T-helper 2 cell treated with Interferon-gamma antibody and Interleukin-4, amounts not matched to agents 5 μg/mL and 100 μg/mL, for 36 hours (primary cell): ENCODE measurements at regions not wholly inside any gene's neighbourhood (a gene's known extent, or its start where the extent isn't known, plus 50 kb on each side); places are given as distances from the start of the nearest gene placed in this dataset.
"Not testable (repeated sequence)": the region's sequence is repeated elsewhere in the genome, so short reads cannot be mapped to it uniquely, and the experiment has no call there.

Source experiments
- DNase-seq: peaks from one replicate; pipeline ENCODE4 v3.0.0; 2021; ENCODE audit warnings: low spot score
- H3K27ac Mint-ChIP-seq: one replicate; pipeline ENCODE4 v1.8.0; 2021; ENCODE audit warnings: mild to moderate bottlenecking, mixed read lengths
- H3K27me3 Mint-ChIP-seq: one replicate; pipeline ENCODE4 v1.8.0; 2021; ENCODE audit warnings: low read depth, mixed read lengths
- H3K36me3 Mint-ChIP-seq: one replicate; pipeline ENCODE4 v1.8.0; 2021; ENCODE audit warnings: low read depth, mixed read lengths
- H3K4me1 Mint-ChIP-seq: one replicate; pipeline ENCODE4 v1.8.0; 2021; ENCODE audit warnings: low read depth, mixed read lengths
- H3K4me3 Mint-ChIP-seq: one replicate; pipeline ENCODE4 v1.8.0; 2022; ENCODE audit warnings: mild to moderate bottlenecking, moderate library complexity, mixed read lengths
- H3K9me3 Mint-ChIP-seq: one replicate; pipeline ENCODE4 v1.8.0; 2021; ENCODE audit warnings: mixed read lengths

- no peaks in the 10 kb centered on the region for H3K36me3 Mint-ChIP-seq
- peak overlapping the region; percentile 13 for H3K4me3 Mint-ChIP-seq
- H3K9me3 Mint-ChIP-seq, result peaks cover 4% of the 10 kb centered on the region
- DNase-seq, result no peak
- peaks cover 2% of the 10 kb centered on the region for H3K27me3 Mint-ChIP-seq
- peaks cover 9% of the 10 kb centered on the region for H3K4me1 Mint-ChIP-seq
- no peak overlapping the region for H3K27ac Mint-ChIP-seq
Observed at GRCh38 chr13:27353708-27354107, 70.7 kb upstream of the GTF3A start.

GRCh38 chr13:27354379-27354778 lies 70.0 kb upstream of the GTF3A start:
- Mint-ChIP-seq H3K4me3 (no peak overlapping the region), H3K27ac (no peak overlapping the region), H3K9me3 (peaks cover 4% of the 10 kb centered on the region), H3K4me1 (peaks cover 9% of the 10 kb centered on the region), H3K36me3 (no peaks in the 10 kb centered on the region), H3K27me3 (peaks cover 2% of the 10 kb centered on the region)
- DNase-seq, result no peak

GRCh38 chr13:27355894-27356293 lies 68.5 kb upstream of the GTF3A start:
- Mint-ChIP-seq H3K4me1 (peaks cover 9% of the 10 kb centered on the region), H3K27me3 (peaks cover 10% of the 10 kb centered on the region), H3K9me3 (no peaks in the 10 kb centered on the region), H3K4me3 (no peak overlapping the region), H3K27ac (no peak overlapping the region), H3K36me3 (no peaks in the 10 kb centered on the region)
- DNase-seq, result no peak

- H3K27ac Mint-ChIP-seq, result no peak overlapping the region
- no peaks in the 10 kb centered on the region for H3K9me3 Mint-ChIP-seq
- DNase-seq, result no peak
- H3K27me3 Mint-ChIP-seq, result peaks cover 21% of the 10 kb centered on the region
- H3K36me3 Mint-ChIP-seq, result no peaks in the 10 kb centered on the region
- no peak overlapping the region for H3K4me3 Mint-ChIP-seq
- H3K4me1 Mint-ChIP-seq, result peaks cover 6% of the 10 kb centered on the region
Observed at GRCh38 chr13:27358420-27358819, 66.0 kb upstream of the GTF3A start.

GRCh38 chr13:27359199-27359821 lies 65.1 kb upstream of the GTF3A start:
- Mint-ChIP-seq H3K4me1 (peaks cover 5% of the 10 kb centered on the region), H3K27me3 (peaks cover 24% of the 10 kb centered on the region), H3K4me3 (no peak overlapping the region), H3K36me3 (no peaks in the 10 kb centered on the region), H3K9me3 (no peaks in the 10 kb centered on the region), H3K27ac (no peak overlapping the region)
- DNase-seq, result peak; percentile 38

- no peak for DNase-seq
- Mint-ChIP-seq H3K27me3 (peaks cover 29% of the 10 kb centered on the region), H3K36me3 (no peaks in the 10 kb centered on the region), H3K4me1 (peaks cover 5% of the 10 kb centered on the region), H3K27ac (no peak overlapping the region), H3K4me3 (no peak overlapping the region), H3K9me3 (no peaks in the 10 kb centered on the region)
Observed at GRCh38 chr13:27360562-27360961, 63.9 kb upstream of the GTF3A start.

- Mint-ChIP-seq H3K4me3 (peak overlapping the region; percentile 44), H3K9me3 (no peaks in the 10 kb centered on the region), H3K27me3 (peaks cover 36% of the 10 kb centered on the region), H3K36me3 (no peaks in the 10 kb centered on the region), H3K4me1 (peaks cover 5% of the 10 kb centered on the region), H3K27ac (no peak overlapping the region)
- DNase-seq, result peak; percentile 72
Observed at GRCh38 chr13:27362064-27362751, 62.2 kb upstream of the GTF3A start.

- not testable (repeated sequence) for H3K4me3 Mint-ChIP-seq, DNase-seq, H3K4me1 Mint-ChIP-seq, H3K27ac Mint-ChIP-seq, H3K9me3 Mint-ChIP-seq, H3K36me3 Mint-ChIP-seq
- H3K27me3 Mint-ChIP-seq, result peaks cover 37% of the 10 kb centered on the region
Observed at GRCh38 chr13:27363637-27364036, 60.8 kb upstream of the GTF3A start.

- peaks cover 7% of the 10 kb centered on the region for H3K4me1 Mint-ChIP-seq
- H3K27me3 Mint-ChIP-seq, result peaks cover 27% of the 10 kb centered on the region
- no peak overlapping the region for H3K27ac Mint-ChIP-seq
- no peaks in the 10 kb centered on the region for H3K36me3 Mint-ChIP-seq
- no peaks in the 10 kb centered on the region for H3K9me3 Mint-ChIP-seq
- H3K4me3 Mint-ChIP-seq, result no peak overlapping the region
- DNase-seq, result no peak
Observed at GRCh38 chr13:27367570-27367969, 56.8 kb upstream of the GTF3A start.

GRCh38 chr13:27370305-27370872 lies 54.0 kb upstream of the GTF3A start:
- H3K27me3 Mint-ChIP-seq, result peaks cover 19% of the 10 kb centered on the region
- H3K4me3 Mint-ChIP-seq, result no peak overlapping the region
- no peaks in the 10 kb centered on the region for H3K36me3 Mint-ChIP-seq
- DNase-seq, result no peak
- peaks cover 11% of the 10 kb centered on the region for H3K4me1 Mint-ChIP-seq
- no peak overlapping the region for H3K27ac Mint-ChIP-seq
- H3K9me3 Mint-ChIP-seq, result no peaks in the 10 kb centered on the region

GRCh38 chr13:27371932-27372331 lies 52.5 kb upstream of the GTF3A start:
- H3K4me1 Mint-ChIP-seq, result peaks cover 11% of the 10 kb centered on the region
- H3K27ac Mint-ChIP-seq, result no peak overlapping the region
- no peak overlapping the region for H3K4me3 Mint-ChIP-seq
- H3K9me3 Mint-ChIP-seq, result no peaks in the 10 kb centered on the region
- H3K27me3 Mint-ChIP-seq, result peaks cover 15% of the 10 kb centered on the region
- DNase-seq, result no peak
- no peaks in the 10 kb centered on the region for H3K36me3 Mint-ChIP-seq

- Mint-ChIP-seq H3K27me3 (peaks cover 9% of the 10 kb centered on the region), H3K27ac (no peak overlapping the region), H3K4me3 (no peak overlapping the region), H3K9me3 (no peaks in the 10 kb centered on the region), H3K4me1 (peaks cover 11% of the 10 kb centered on the region), H3K36me3 (no peaks in the 10 kb centered on the region)
- no peak for DNase-seq
Observed at GRCh38 chr13:27372896-27373295, 51.5 kb upstream of the GTF3A start.

- Mint-ChIP-seq H3K9me3 (no peaks in the 10 kb centered on the region), H3K27ac (no peak overlapping the region), H3K27me3 (peaks cover 11% of the 10 kb centered on the region), H3K36me3 (no peaks in the 10 kb centered on the region), H3K4me1 (peaks cover 11% of the 10 kb centered on the region), H3K4me3 (no peak overlapping the region)
- DNase-seq, result no peak
Observed at GRCh38 chr13:27374126-27374613, 50.2 kb upstream of the GTF3A start.
